ENCODE measurements at regions not wholly inside any gene's neighbourhood (a gene's known extent, or its start where the extent isn't known, plus 50 kb on each side); places are given as distances from the start of the nearest gene placed in this dataset.

DNA sequence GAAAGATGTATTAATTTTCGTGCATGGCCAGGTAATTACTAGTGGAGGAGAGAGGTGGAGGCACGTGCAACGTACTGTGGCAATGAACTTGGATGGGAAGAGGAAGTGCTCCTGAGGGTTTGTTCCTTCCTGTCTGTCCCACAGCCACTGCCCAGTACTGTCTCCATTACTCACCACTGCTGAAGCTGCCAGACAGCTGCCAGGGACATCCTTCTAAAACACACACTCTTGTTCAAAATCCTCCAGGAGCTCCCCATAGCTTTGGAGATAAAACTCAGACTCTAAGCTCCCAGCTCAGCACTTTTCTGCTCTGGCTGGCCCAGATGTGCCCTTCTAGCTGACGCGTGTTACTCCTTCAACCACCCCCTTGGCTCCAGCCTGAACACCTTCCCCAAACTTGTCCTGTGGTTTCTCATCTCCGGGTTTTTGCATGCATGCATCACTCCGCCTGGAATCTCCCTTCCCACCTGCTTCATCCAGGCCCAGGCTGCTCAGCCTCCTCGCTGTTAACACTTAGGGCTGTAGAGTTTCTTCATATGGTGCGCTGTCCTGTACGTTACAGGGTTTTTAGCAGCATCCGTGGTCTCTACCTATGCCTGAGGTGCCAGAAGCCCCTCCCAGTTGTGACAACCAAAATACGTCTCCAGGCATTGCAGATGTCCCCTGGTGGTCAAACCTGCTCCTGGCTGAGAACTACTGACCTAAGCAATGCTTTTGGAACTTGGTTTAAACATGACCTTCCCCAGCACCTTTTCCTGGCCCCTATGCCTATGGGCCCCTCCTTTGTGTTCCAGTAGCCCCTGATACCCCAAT lies 69.5 kb downstream of the C11orf91 start:
- TF ChIP-seq EP300 (IDR thresholded peaks at IDR 0.05) (no peak), POLR2AphosphoS5 (IDR thresholded peaks at IDR 0.05) (no peak)
- TF ChIP-seq, protein P1, sequence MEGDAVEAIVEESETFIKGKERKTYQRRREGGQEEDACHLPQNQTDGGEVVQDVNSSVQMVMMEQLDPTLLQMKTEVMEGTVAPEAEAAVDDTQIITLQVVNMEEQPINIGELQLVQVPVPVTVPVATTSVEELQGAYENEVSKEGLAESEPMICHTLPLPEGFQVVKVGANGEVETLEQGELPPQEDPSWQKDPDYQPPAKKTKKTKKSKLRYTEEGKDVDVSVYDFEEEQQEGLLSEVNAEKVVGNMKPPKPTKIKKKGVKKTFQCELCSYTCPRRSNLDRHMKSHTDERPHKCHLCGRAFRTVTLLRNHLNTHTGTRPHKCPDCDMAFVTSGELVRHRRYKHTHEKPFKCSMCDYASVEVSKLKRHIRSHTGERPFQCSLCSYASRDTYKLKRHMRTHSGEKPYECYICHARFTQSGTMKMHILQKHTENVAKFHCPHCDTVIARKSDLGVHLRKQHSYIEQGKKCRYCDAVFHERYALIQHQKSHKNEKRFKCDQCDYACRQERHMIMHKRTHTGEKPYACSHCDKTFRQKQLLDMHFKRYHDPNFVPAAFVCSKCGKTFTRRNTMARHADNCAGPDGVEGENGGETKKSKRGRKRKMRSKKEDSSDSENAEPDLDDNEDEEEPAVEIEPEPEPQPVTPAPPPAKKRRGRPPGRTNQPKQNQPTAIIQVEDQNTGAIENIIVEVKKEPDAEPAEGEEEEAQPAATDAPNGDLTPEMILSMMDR (IDR thresholded peaks at IDR 0.05), result no peak

Data from suprapubic skin (tissue), 4 donors.